ENCODE measurements at regions not wholly inside any gene's neighbourhood (a gene's known extent, or its start where the extent isn't known, plus 50 kb on each side); places are given as distances from the start of the nearest gene placed in this dataset.

- no peak for TF ChIP-seq ATF3 (IDR thresholded peaks at IDR 0.05)
- TF ChIP-seq FOSL1 (IDR thresholded peaks at IDR 0.05; ENCODE audit: low read depth) = no peak
- TF ChIP-seq SP1 (IDR thresholded peaks at IDR 0.05; ENCODE audit: low read depth) = no peak
- TF ChIP-seq CTCF (IDR thresholded peaks at IDR 0.05 in 2 of 3, conservative IDR thresholded peaks at IDR 0.05 in 1 of 3; ENCODE audit: borderline replicate concordance in 1 of 3, insufficient read depth in 1 of 3, low read depth in 2 of 3, low read length in 2 of 3) = no peak
- no peak for TF ChIP-seq CEBPB (IDR thresholded peaks at IDR 0.05; ENCODE audit: low read depth)
- TF ChIP-seq ELF1 (IDR thresholded peaks at IDR 0.05; ENCODE audit: borderline replicate concordance, low read depth) = no peak
- TF ChIP-seq YY1 (IDR thresholded peaks at IDR 0.05; ENCODE audit: extremely low read depth, insufficient replicate concordance, low read depth, low read length) = no peak
- no peak for TF ChIP-seq EGR1 (IDR thresholded peaks at IDR 0.05; ENCODE audit: low read depth)
Measured at GRCh38 chr2:184314829-184315228, 283.5 kb upstream of the ZNF804A start (continued).

- BruUV-seq (replicated peaks) = no TSS peak
- H3K27ac ChIP-seq (ENCODE audit: low read depth, low read length) = no peak overlapping the region
- H2AFZ ChIP-seq (ENCODE audit: low read depth, low read length, poor library complexity, severe bottlenecking) = no peak overlapping the region
- H3K9me2 ChIP-seq (ENCODE audit: insufficient read depth) = no peaks in the 10 kb centered on the region; the same call in 1 of the 2 replicates
- H3K4me2 ChIP-seq (ENCODE audit: low read length) = no peak overlapping the region
- no peak overlapping the region for H3K4me3 ChIP-seq (replicated peaks in 1 of 2; ENCODE audit: low read depth in 1 of 2, low read length in 2 of 2)
- no peaks in the 10 kb centered on the region for H3K36me3 ChIP-seq (ENCODE audit: control insufficient read depth in 1 of 2, insufficient read depth in 2 of 2, low read length in 2 of 2)
- H3K27me3 ChIP-seq (ENCODE audit: insufficient read depth, low read length) = no peaks in the 10 kb centered on the region
- no peak overlapping the region for H3K9ac ChIP-seq (ENCODE audit: low read length)
- no peaks in the 10 kb centered on the region for H3K4me1 ChIP-seq (ENCODE audit: control insufficient read depth in 1 of 2, insufficient read depth in 2 of 2, low read length in 2 of 2)
- RAD21 ChIA-PET (ENCODE audit: low non-redundant PET in 1 of 2, low total read pairs in 2 of 2, uncharacterized antibody in 2 of 2, unreplicated experiment in 2 of 2) = no interaction called here
- no peaks in the 10 kb centered on the region for H3K9me3 ChIP-seq (ENCODE audit: control insufficient read depth in 1 of 2, insufficient read depth in 1 of 2, low read depth in 1 of 2, low read length in 2 of 2)
- TF ChIP-seq ELF1 (IDR thresholded peaks at IDR 0.05; ENCODE audit: borderline replicate concordance, low read depth) = no peak
- no peak for TF ChIP-seq SIN3A (IDR thresholded peaks at IDR 0.05; ENCODE audit: low read depth)
- TF ChIP-seq ZFX (IDR thresholded peaks at IDR 0.05) = no peak
- TF ChIP-seq EZH2phosphoT487 (IDR thresholded peaks at IDR 0.05; ENCODE audit: borderline replicate concordance) = no peak
- no peak for TF ChIP-seq FOSL1 (IDR thresholded peaks at IDR 0.05; ENCODE audit: low read depth)
- TF ChIP-seq POLR2A (IDR thresholded peaks at IDR 0.05; ENCODE audit: borderline replicate concordance, extremely low read depth, insufficient read depth, insufficient read length) = no peak
- no peak for TF ChIP-seq EZH2 (IDR thresholded peaks at IDR 0.05)
- TF ChIP-seq ZNF274 (IDR thresholded peaks at IDR 0.05; ENCODE audit: low read depth, low read length) = no peak
- no peak for TF ChIP-seq CBX3 (IDR thresholded peaks at IDR 0.05; ENCODE audit: low read depth)
- TF ChIP-seq REST (IDR thresholded peaks at IDR 0.05; ENCODE audit: low read depth) = no peak
- no peak for TF ChIP-seq SRF (IDR thresholded peaks at IDR 0.05; ENCODE audit: low read depth)
- DNase-seq (ENCODE audit: low read depth, low spot score) (no peak), ATAC-seq (no peak)
- POLR2A ChIA-PET = no interaction called here
- H3K79me2 ChIP-seq (ENCODE audit: insufficient read depth, low read length) = no peaks in the 10 kb centered on the region
- CTCF ChIA-PET = no interaction called here
- H4K20me1 ChIP-seq (ENCODE audit: insufficient read depth) = no peaks in the 10 kb centered on the region
- intact Hi-C loops (cut with micrococcal nuclease) = no loop called here
Measured at GRCh38 chr2:184316921-184317320, 281.4 kb upstream of the ZNF804A start.
